Suprapubic skin (tissue), 4 donors: ENCODE measurements at regions not wholly inside any gene's neighbourhood (a gene's known extent, or its start where the extent isn't known, plus 50 kb on each side); places are given as distances from the start of the nearest gene placed in this dataset.

Experiments
- DNase-seq, 2 donors: peaks; one replicate each; pipeline ENCODE4 v3.0.0-alpha.2; 2019; ENCODE audit warnings: low spot score in 2 of 2
- H3K27ac ChIP-seq: fragments of 200-600 bp; sonication (generic); one replicate; pipeline ENCODE4 v1.5.1; 2019
- H3K27me3 ChIP-seq: fragments of 200-600 bp; sonication (generic); one replicate; pipeline ENCODE4 v1.5.1; 2019
- H3K36me3 ChIP-seq: fragments of 200-600 bp; sonication (generic); one replicate; pipeline ENCODE4 v1.5.1; 2019
- H3K4me1 ChIP-seq: fragments of 200-600 bp; sonication (generic); one replicate; pipeline ENCODE4 v1.5.1; 2019
- H3K4me3 ChIP-seq: fragments of 200-600 bp; sonication (generic); one replicate; pipeline ENCODE4 v1.5.1; 2019; ENCODE audit warnings: mild to moderate bottlenecking
- H3K9me3 ChIP-seq: fragments of 200-600 bp; sonication (generic); one replicate; pipeline ENCODE4 v1.5.1; 2019
- CTCF ChIP-seq, 2 donors: fragments of 200-600 bp in 1 of 2; fragments of 450-650 bp in 1 of 2; sonication (generic) in 1 of 2; IDR thresholded peaks; one replicate each; pipeline ENCODE4 v1.5.1; 2016 to 2019; ENCODE audit warnings: antibody characterized with exemption in 2 of 2, mild to moderate bottlenecking in 1 of 2, moderate library complexity in 1 of 2
- EP300 ChIP-seq: sonication (generic); formaldehyde crosslinking; IDR thresholded peaks from one replicate; pipeline ENCODE4 v1.6.1; 2017; ENCODE audit warnings: antibody characterized with exemption
- POLR2A ChIP-seq, 2 donors: fragments of 450-650 bp; IDR thresholded peaks; one replicate each; pipeline ENCODE4 v1.6.1; 2017; ENCODE audit warnings: antibody characterized with exemption in 2 of 2, mild to moderate bottlenecking in 2 of 2, moderate library complexity in 2 of 2
- POLR2AphosphoS5 ChIP-seq, 3 donors: sonication (generic); formaldehyde crosslinking; IDR thresholded peaks; one replicate each; pipeline ENCODE4 v1.6.1; 2017; ENCODE audit warnings: antibody characterized with exemption in 3 of 3
- WGBS: methylation state at CpG from one replicate; pipeline ENCODE4 v1.1.5; 2018; 5-methylcytosine and 5-hydroxymethylcytosine counted together

- Histone ChIP-seq H3K9me3 (no peaks in the 10 kb centered on the region), H3K36me3 (no peaks in the 10 kb centered on the region), H3K27me3 (no peaks in the 10 kb centered on the region), H3K4me3 (no peak overlapping the region), H3K4me1 (no peaks in the 10 kb centered on the region), H3K27ac (no peak overlapping the region)
- DNase-seq, result no peak
- no peak for TF ChIP-seq POLR2A (IDR thresholded peaks at IDR 0.05)
- TF ChIP-seq CTCF (IDR thresholded peaks at IDR 0.05), result no peak
- TF ChIP-seq POLR2AphosphoS5 (IDR thresholded peaks at IDR 0.05), result no peak
- no peak for TF ChIP-seq EP300
Observed at GRCh38 chr14:87122166-87122565, 870.8 kb downstream of the GALC start.

GRCh38 chr14:87121716-87122115 lies 871.3 kb downstream of the GALC start:
- 67% methylated on average over 2 of the region's 2 CpGs for WGBS
- Histone ChIP-seq H3K4me3 (no peak overlapping the region), H3K27ac (no peak overlapping the region), H3K27me3 (no peaks in the 10 kb centered on the region), H3K9me3 (no peaks in the 10 kb centered on the region), H3K36me3 (no peaks in the 10 kb centered on the region), H3K4me1 (no peaks in the 10 kb centered on the region)
- DNase-seq, result no peak
- no peak for TF ChIP-seq EP300

GRCh38 chr14:87115234-87115633 lies 877.7 kb downstream of the GALC start:
- Histone ChIP-seq H3K4me1 (no peaks in the 10 kb centered on the region), H3K27me3 (no peaks in the 10 kb centered on the region), H3K9me3 (no peaks in the 10 kb centered on the region), H3K27ac (no peak overlapping the region), H3K36me3 (no peaks in the 10 kb centered on the region), H3K4me3 (no peak overlapping the region)
- WGBS, result 47% methylated on average over 1 of the region's 1 CpG
- no peak for DNase-seq
- TF ChIP-seq POLR2A (IDR thresholded peaks at IDR 0.05) (no peak), POLR2AphosphoS5 (IDR thresholded peaks at IDR 0.05) (no peak), EP300 (no peak), CTCF (IDR thresholded peaks at IDR 0.05) (no peak)

GRCh38 chr14:87113286-87113685 lies 879.7 kb downstream of the GALC start:
- Histone ChIP-seq H3K27me3 (no peaks in the 10 kb centered on the region), H3K9me3 (no peaks in the 10 kb centered on the region), H3K4me3 (no peak overlapping the region), H3K27ac (no peak overlapping the region), H3K36me3 (no peaks in the 10 kb centered on the region), H3K4me1 (no peaks in the 10 kb centered on the region)
- DNase-seq, result no peak
- 78% methylated on average over 5 of the region's 5 CpGs for WGBS
- TF ChIP-seq CTCF (IDR thresholded peaks at IDR 0.05) (no peak), POLR2A (IDR thresholded peaks at IDR 0.05) (no peak), EP300 (no peak), POLR2AphosphoS5 (IDR thresholded peaks at IDR 0.05) (no peak)

- 61% methylated on average over 3 of the region's 3 CpGs for WGBS
- Histone ChIP-seq H3K4me1 (no peaks in the 10 kb centered on the region), H3K27me3 (no peaks in the 10 kb centered on the region), H3K9me3 (no peaks in the 10 kb centered on the region), H3K27ac (no peak overlapping the region), H3K36me3 (no peaks in the 10 kb centered on the region), H3K4me3 (no peak overlapping the region)
- TF ChIP-seq POLR2A (IDR thresholded peaks at IDR 0.05) (no peak), CTCF (IDR thresholded peaks at IDR 0.05) (no peak), POLR2AphosphoS5 (IDR thresholded peaks at IDR 0.05) (no peak), EP300 (no peak)
- DNase-seq, result no peak
Observed at GRCh38 chr14:87111741-87112140, 881.2 kb downstream of the GALC start.

- no peak for DNase-seq
- Histone ChIP-seq H3K27ac (no peak overlapping the region), H3K9me3 (no peaks in the 10 kb centered on the region), H3K27me3 (no peaks in the 10 kb centered on the region), H3K4me1 (no peaks in the 10 kb centered on the region), H3K4me3 (no peak overlapping the region), H3K36me3 (no peaks in the 10 kb centered on the region)
- 62% methylated on average over 1 of the region's 1 CpG for WGBS
- no peak for TF ChIP-seq POLR2A (IDR thresholded peaks at IDR 0.05)
- TF ChIP-seq POLR2AphosphoS5 (IDR thresholded peaks at IDR 0.05), result no peak
- no peak for TF ChIP-seq CTCF (IDR thresholded peaks at IDR 0.05)
- no peak for TF ChIP-seq EP300
Observed at GRCh38 chr14:87111126-87111525, 881.9 kb downstream of the GALC start.
